H9 (cell line): ENCODE measurements at regions not wholly inside any gene's neighbourhood (a gene's known extent, or its start where the extent isn't known, plus 50 kb on each side); places are given as distances from the start of the nearest gene placed in this dataset.

Experiments
- DNase-seq: peaks from one replicate; pipeline ENCODE4 v3.0.0-alpha.2; 2017
- H2AFZ ChIP-seq: one replicate; pipeline ENCODE4 v1.6.1; 2013; ENCODE audit warnings: mild to moderate bottlenecking, low read length, control low read depth, moderate library complexity
- H2AK5ac ChIP-seq: 2 replicates; pipeline ENCODE4 v1.6.1; 2013; ENCODE audit warnings: low read length, control low read depth, mixed read lengths; ENCODE audit not compliant: insufficient read length
- H2BK120ac ChIP-seq: one replicate; pipeline ENCODE4 v1.6.1; 2013; ENCODE audit warnings: low read depth, mild to moderate bottlenecking, low read length, control low read depth, inconsistent platforms; ENCODE audit not compliant: poor library complexity, severe bottlenecking
- H2BK12ac ChIP-seq: 2 replicates; pipeline ENCODE4 v1.6.1; 2013; ENCODE audit warnings: low read length, control low read depth, mixed read lengths, low read depth; ENCODE audit not compliant: insufficient read length
- H2BK15ac ChIP-seq: 2 replicates; pipeline ENCODE4 v1.6.1; 2013; ENCODE audit warnings: low read depth, low read length, control low read depth
- H2BK20ac ChIP-seq: one replicate; pipeline ENCODE4 v1.6.1; 2013; ENCODE audit warnings: low read depth, mild to moderate bottlenecking, low read length, control low read depth, inconsistent platforms; ENCODE audit not compliant: poor library complexity, severe bottlenecking
- H2BK5ac ChIP-seq: 2 replicates; pipeline ENCODE4 v1.6.1; 2013; ENCODE audit warnings: low read length, control low read depth, mixed read lengths; ENCODE audit not compliant: insufficient read length
- H3K14ac ChIP-seq: 2 replicates; pipeline ENCODE4 v1.6.1; 2013; ENCODE audit warnings: low read length, control low read depth; ENCODE audit not compliant: insufficient read depth
- H3K18ac ChIP-seq: 2 replicates; pipeline ENCODE4 v1.6.1; 2013; ENCODE audit warnings: low read depth, mild to moderate bottlenecking, mixed read lengths, low read length, control low read depth; ENCODE audit not compliant: insufficient read length
- H3K23ac ChIP-seq: 2 replicates; pipeline ENCODE4 v1.6.1; 2013; ENCODE audit warnings: low read length, control low read depth, mixed read lengths, low read depth; ENCODE audit not compliant: insufficient read length
- H3K23me2 ChIP-seq: 2 replicates; pipeline ENCODE4 v1.6.1; 2013; ENCODE audit warnings: low read depth, mild to moderate bottlenecking, mixed read lengths, low read length, control low read depth; ENCODE audit not compliant: insufficient read length, poor library complexity, severe bottlenecking
- H3K27ac ChIP-seq: 2 replicates; pipeline ENCODE4 v1.5.1; 2013; ENCODE audit warnings: low read length, control low read depth, mixed read lengths, low read depth; ENCODE audit not compliant: insufficient read length
- H3K27me3 ChIP-seq: 2 replicates; pipeline ENCODE4 v1.6.1; 2013; ENCODE audit warnings: low read length, control low read depth, inconsistent platforms; ENCODE audit not compliant: insufficient read depth
- H3K4ac ChIP-seq: 2 replicates; pipeline ENCODE4 v1.6.1; 2013; ENCODE audit warnings: low read depth, mild to moderate bottlenecking, control low read depth, inconsistent platforms, low read length, moderate library complexity
- H3K4me1 ChIP-seq: 2 replicates; pipeline ENCODE4 v1.6.1; 2013; ENCODE audit warnings: low read length, control low read depth, inconsistent platforms; ENCODE audit not compliant: insufficient read depth
- H3K4me2 ChIP-seq: 2 replicates; pipeline ENCODE4 v1.6.1; 2013; ENCODE audit warnings: low read length, control low read depth, mixed read lengths; ENCODE audit not compliant: insufficient read length, insufficient read depth
- H3K56ac ChIP-seq: 2 replicates; pipeline ENCODE4 v1.6.1; 2013; ENCODE audit warnings: low read depth, mild to moderate bottlenecking, mixed read lengths, low read length, control low read depth; ENCODE audit not compliant: insufficient read length
- H3K79me1 ChIP-seq: 2 replicates; pipeline ENCODE4 v1.6.1; 2013; ENCODE audit warnings: low read depth, mild to moderate bottlenecking, moderate library complexity, low read length, control low read depth, inconsistent platforms; ENCODE audit not compliant: insufficient read depth, poor library complexity, severe bottlenecking
- H3K79me2 ChIP-seq: 2 replicates; pipeline ENCODE4 v1.6.1; 2013; ENCODE audit warnings: low read length, control low read depth, inconsistent platforms; ENCODE audit not compliant: insufficient read depth
- H3K9ac ChIP-seq: 2 replicates; pipeline ENCODE4 v1.6.1; 2013; ENCODE audit warnings: low read length, control low read depth, mixed read lengths; ENCODE audit not compliant: insufficient read length; ENCODE audit errors: extremely low read depth
- H3K9me3 ChIP-seq: one replicate; pipeline ENCODE4 v1.6.1; 2013; ENCODE audit warnings: low read depth, low read length, inconsistent platforms; ENCODE audit not compliant: control insufficient read depth
- H3T11ph ChIP-seq: one replicate; pipeline ENCODE4 v1.6.1; 2013; ENCODE audit warnings: mild to moderate bottlenecking, low read length, control low read depth, inconsistent platforms
- H4K20me1 ChIP-seq: one replicate; pipeline ENCODE4 v1.6.1; 2013; ENCODE audit not compliant: control insufficient read depth, insufficient read length, insufficient read depth
- H4K5ac ChIP-seq: 2 replicates; pipeline ENCODE4 v1.6.1; 2013; ENCODE audit warnings: low read depth, mild to moderate bottlenecking, mixed read lengths, low read length, control low read depth; ENCODE audit not compliant: insufficient read length
- H4K8ac ChIP-seq: replicated peaks from 2 replicates; pipeline ENCODE4 v1.6.1; 2013; ENCODE audit warnings: low read length, control low read depth, mixed read lengths, low read depth; ENCODE audit not compliant: insufficient read length
- H4K91ac ChIP-seq: 2 replicates; pipeline ENCODE4 v1.6.1; 2013; ENCODE audit warnings: low read depth, mild to moderate bottlenecking, moderate library complexity, mixed read lengths, low read length, control low read depth; ENCODE audit not compliant: insufficient read length
- H3K27ac Mint-ChIP-seq, 3 experiments: 2 replicates in 2 of 3; 3 replicates in 1 of 3; pipeline ENCODE4 v1.8.0; 2020 to 2021; ENCODE audit warnings: mixed read lengths in 3 of 3, mild to moderate bottlenecking in 1 of 3, moderate library complexity in 1 of 3
- H3K27me3 Mint-ChIP-seq: 2 replicates; pipeline ENCODE4 v1.8.0; 2021; ENCODE audit warnings: low read depth, mild to moderate bottlenecking, moderate library complexity, mixed read lengths
- H3K36me3 Mint-ChIP-seq, 3 experiments: 2 replicates in 2 of 3; 3 replicates in 1 of 3; pipeline ENCODE4 v1.8.0; 2020 to 2021; ENCODE audit warnings: low read depth in 3 of 3, mixed read lengths in 3 of 3; ENCODE audit not compliant: insufficient read depth in 1 of 3
- H3K4me1 Mint-ChIP-seq, 2 experiments: 2 replicates each; pipeline ENCODE4 v1.8.0; 2020; ENCODE audit warnings: mixed read lengths in 2 of 2
- H3K4me3 Mint-ChIP-seq, 2 experiments: 2 replicates in 1 of 2; 3 replicates in 1 of 2; pipeline ENCODE4 v1.8.0; 2020 to 2021; ENCODE audit warnings: mild to moderate bottlenecking in 2 of 2, mixed read lengths in 2 of 2, moderate library complexity in 1 of 2
- H3K9me3 Mint-ChIP-seq, 2 experiments: 2 replicates in 1 of 2; 3 replicates in 1 of 2; pipeline ENCODE4 v1.8.0; 2020; ENCODE audit warnings: mild to moderate bottlenecking in 2 of 2, mixed read lengths in 2 of 2, moderate library complexity in 1 of 2
- CTCF ChIP-seq: fragments of 200-600 bp; sonication (generic); conservative IDR thresholded peaks from 3 replicates; pipeline ENCODE4 v1.8.0; 2021; ENCODE audit warnings: antibody characterized with exemption, mild to moderate bottlenecking

GRCh38 chr4:178339769-178340168 is 897.5 kb upstream of the AGA start:
- H2AFZ ChIP-seq = no peak overlapping the region
- DNase-seq = no peak
- H3K4me1 ChIP-seq = no peaks in the 10 kb centered on the region

More at GRCh38 chr4:178339769-178340168, 897.5 kb upstream of the AGA start:
- Histone ChIP-seq H4K5ac (no peak overlapping the region), H3K18ac (no peak overlapping the region), H3K79me2 (no peaks in the 10 kb centered on the region), H2BK15ac (no peak overlapping the region), H2BK120ac (no peak overlapping the region), H3K79me1 (no peaks in the 10 kb centered on the region), H3K14ac (no peak overlapping the region), H3K9me3 (no peaks in the 10 kb centered on the region), H4K20me1 (no peaks in the 10 kb centered on the region), H3K23ac (no peak overlapping the region), H2BK12ac (no peak overlapping the region), H4K8ac (no peak overlapping the region), H3K56ac (no peak overlapping the region), H2BK20ac (no peak overlapping the region), H3K4ac (no peak overlapping the region), H3K4me2 (no peak overlapping the region), H3T11ph (no peak overlapping the region), H2BK5ac (no peak overlapping the region), H3K27me3 (no peaks in the 10 kb centered on the region), H2AK5ac (no peak overlapping the region), H3K23me2 (no peaks in the 10 kb centered on the region), H4K91ac (no peak overlapping the region), H3K27ac (no peak overlapping the region), H3K9ac (no peak overlapping the region)
- H3K4me3 Mint-ChIP-seq = no peak overlapping the region
- no peaks in the 10 kb centered on the region for H3K4me1 Mint-ChIP-seq
- H3K27me3 Mint-ChIP-seq = no peaks in the 10 kb centered on the region
- TF ChIP-seq CTCF = no peak
- no peaks in the 10 kb centered on the region for H3K9me3 Mint-ChIP-seq
- no peaks in the 10 kb centered on the region for H3K36me3 Mint-ChIP-seq
- no peak overlapping the region for H3K27ac Mint-ChIP-seq
